ENCODE measurements at regions not wholly inside any gene's neighbourhood (a gene's known extent, or its start where the extent isn't known, plus 50 kb on each side); places are given as distances from the start of the nearest gene placed in this dataset.

GRCh38 chr13:78067290-78067689 lies 148.7 kb upstream of the EDNRB start:
- TF ChIP-seq CTCF (IDR thresholded peaks at IDR 0.05): no peak
- TF ChIP-seq POLR2A (IDR thresholded peaks at IDR 0.05): no peak

Data from body of pancreas (tissue), 4 donors.